SK-N-SH treated with all-trans-retinoic acid at 6 μM for 48 hours (cell line): ENCODE measurements at regions not wholly inside any gene's neighbourhood (a gene's known extent, or its start where the extent isn't known, plus 50 kb on each side); places are given as distances from the start of the nearest gene placed in this dataset.
A peak's percentile ranks its signal among the peaks of the same experiment; 100 is the strongest.

Experiments
- ATAC-seq: fragments of 200-7000 bp; cut with Tn5 transposase; 3 replicates; pipeline ENCODE4 v1.9.1; 2020; ENCODE audit warnings: mild to moderate bottlenecking, moderate library complexity
- ARNTL ChIP-seq: fragments of 450-650 bp; formaldehyde crosslinking; IDR thresholded peaks from 2 replicates; pipeline ENCODE4 v1.5.0; 2020; ENCODE audit warnings: low read depth, mild to moderate bottlenecking, moderate library complexity, borderline replicate concordance
- BACH2 ChIP-seq: fragments of 250-450 bp; sonication (Bioruptor Pico); IDR thresholded peaks from 2 replicates; pipeline ENCODE4 v1.9.0; 2021; ENCODE audit warnings: mild to moderate bottlenecking, borderline replicate concordance
- CREB5 ChIP-seq: fragments of 250-450 bp; sonication (Bioruptor Pico); IDR thresholded peaks from 2 replicates; pipeline ENCODE4 v1.5.1; 2020; ENCODE audit warnings: low read depth, mild to moderate bottlenecking, moderate library complexity
- CSDC2 ChIP-seq: fragments of 250-450 bp; sonication (Bioruptor Pico); IDR thresholded peaks from 2 replicates; pipeline ENCODE4 v1.5.0; 2020; ENCODE audit warnings: mild to moderate bottlenecking, moderate library complexity
- CSRNP3 ChIP-seq: fragments of 250-450 bp; sonication (Bioruptor Pico); IDR thresholded peaks from 2 replicates; pipeline ENCODE4 v1.5.1; 2021; ENCODE audit warnings: mild to moderate bottlenecking, moderate library complexity
- ESRRG ChIP-seq: fragments of 250-450 bp; sonication (Bioruptor Pico); IDR thresholded peaks from 2 replicates; pipeline ENCODE4 v1.6.1; 2021; ENCODE audit warnings: mild to moderate bottlenecking
- GLIS3 ChIP-seq: fragments of 250-450 bp; sonication (Bioruptor Pico); IDR thresholded peaks from 2 replicates; pipeline ENCODE4 v1.5.0; 2020; ENCODE audit warnings: mild to moderate bottlenecking, moderate library complexity
- ISL1 ChIP-seq: fragments of 250-450 bp; sonication (Bioruptor Pico); IDR thresholded peaks from 2 replicates; pipeline ENCODE4 v2.1.2; 2022; ENCODE audit warnings: mild to moderate bottlenecking, moderate library complexity
- OSR1 ChIP-seq: fragments of 250-450 bp; sonication (Bioruptor Pico); IDR thresholded peaks from 2 replicates; pipeline ENCODE4 v1.8.0; 2022; ENCODE audit warnings: moderate library complexity, mild to moderate bottlenecking, inconsistent platforms
- POU6F1 ChIP-seq: fragments of 250-450 bp; sonication (Bioruptor Pico); IDR thresholded peaks from 2 replicates; pipeline ENCODE4 v1.8.0; 2021; ENCODE audit warnings: low read depth, mild to moderate bottlenecking, moderate library complexity, borderline replicate concordance
- PPARA ChIP-seq: fragments of 250-450 bp; sonication (Bioruptor Pico); IDR thresholded peaks from 2 replicates; pipeline ENCODE4 v1.5.0; 2020; ENCODE audit warnings: mild to moderate bottlenecking, borderline replicate concordance
- SNAI2 ChIP-seq: fragments of 250-450 bp; sonication (Bioruptor Pico); IDR thresholded peaks from 2 replicates; pipeline ENCODE4 v1.5.0; 2020; ENCODE audit warnings: mild to moderate bottlenecking, moderate library complexity
- TCF4 ChIP-seq: fragments of 250-450 bp; sonication (Bioruptor Pico); IDR thresholded peaks from 2 replicates; pipeline ENCODE4 v1.8.0; 2021; ENCODE audit warnings: mild to moderate bottlenecking, moderate library complexity, borderline replicate concordance
- TOX ChIP-seq: fragments of 250-450 bp; sonication (Bioruptor Pico); IDR thresholded peaks from 2 replicates; pipeline ENCODE4 v1.8.0; 2021; ENCODE audit warnings: mild to moderate bottlenecking, moderate library complexity, borderline replicate concordance
- TSHZ2 ChIP-seq: fragments of 250-450 bp; sonication (Bioruptor Pico); IDR thresholded peaks from 2 replicates; pipeline ENCODE4 v1.5.0; 2020; ENCODE audit warnings: mild to moderate bottlenecking, moderate library complexity
- ZFP3 ChIP-seq: fragments of 250-450 bp; sonication (Bioruptor Pico); IDR thresholded peaks from 2 replicates; pipeline ENCODE4 v1.5.0; 2020; ENCODE audit warnings: mild to moderate bottlenecking, moderate library complexity
- ZFP30 ChIP-seq: fragments of 450-650 bp; formaldehyde crosslinking; IDR thresholded peaks from 2 replicates; pipeline ENCODE4 v1.5.0; 2022; ENCODE audit warnings: mild to moderate bottlenecking, moderate library complexity
- ZNF565 ChIP-seq: fragments of 450-650 bp; formaldehyde crosslinking; conservative IDR thresholded peaks from 2 replicates; pipeline ENCODE4 v1.5.0; 2020; ENCODE audit warnings: low read depth, mild to moderate bottlenecking, moderate library complexity
- ZNF70 ChIP-seq: fragments of 450-650 bp; formaldehyde crosslinking; IDR thresholded peaks from 2 replicates; pipeline ENCODE4 v1.5.0; 2020; ENCODE audit warnings: mild to moderate bottlenecking, moderate library complexity
- ZNF8 ChIP-seq: fragments of 450-650 bp; formaldehyde crosslinking; IDR thresholded peaks from 2 replicates; pipeline ENCODE4 v1.5.0; 2020; ENCODE audit warnings: mild to moderate bottlenecking, moderate library complexity

GRCh38 chrX:117803463-117803862 is 313.1 kb downstream of the KLHL13 start:
- no peak for TF ChIP-seq POU6F1 (CRISPR knock-in tag)
- no peak for TF ChIP-seq ESRRG (CRISPR knock-in tag)
- no peak for TF ChIP-seq OSR1
- no peak for TF ChIP-seq ZNF70
- TF ChIP-seq TCF4 (CRISPR knock-in tag): no peak
- TF ChIP-seq SNAI2: no peak
- TF ChIP-seq ARNTL (CRISPR knock-in tag): no peak
- no peak for TF ChIP-seq PPARA (CRISPR knock-in tag)
- no peak for TF ChIP-seq CREB5
- no peak for TF ChIP-seq GLIS3 (CRISPR knock-in tag)
- TF ChIP-seq TSHZ2: no peak
- TF ChIP-seq CSRNP3 (CRISPR knock-in tag): no peak
- TF ChIP-seq ZFP3 (CRISPR knock-in tag): no peak
- TF ChIP-seq TOX (CRISPR knock-in tag): no peak
- no peak for TF ChIP-seq ISL1
- TF ChIP-seq ZNF565 (CRISPR knock-in tag): no peak
- TF ChIP-seq CSDC2 (CRISPR knock-in tag): no peak
- no peak for ATAC-seq

GRCh38 chrX:117788339-117788738 is 328.3 kb downstream of the KLHL13 start:
- no peak; the same call in 2 of the 3 replicates for ATAC-seq
- TF ChIP-seq TSHZ2 (peak; percentile 89), ZNF8 (no peak), TCF4 (CRISPR knock-in tag) (peak; percentile 94), ISL1 (peak; percentile 53)

- TF ChIP-seq ESRRG (CRISPR knock-in tag): no peak
- no peak for TF ChIP-seq SNAI2
- no peak for TF ChIP-seq TOX (CRISPR knock-in tag)
- ATAC-seq: no peak
Observed at GRCh38 chrX:117771384-117771783, 345.2 kb downstream of the KLHL13 start.

- no peak for ATAC-seq
- no peak for TF ChIP-seq ZFP30
- no peak for TF ChIP-seq ZNF565 (CRISPR knock-in tag)
- TF ChIP-seq SNAI2: no peak
- no peak for TF ChIP-seq BACH2 (CRISPR knock-in tag)
- TF ChIP-seq TOX (CRISPR knock-in tag): no peak
- no peak for TF ChIP-seq POU6F1 (CRISPR knock-in tag)
- no peak for TF ChIP-seq ZNF70
- TF ChIP-seq CSDC2 (CRISPR knock-in tag): no peak
- TF ChIP-seq TSHZ2: no peak
Observed at GRCh38 chrX:117768861-117769604, 347.6 kb downstream of the KLHL13 start.
